Cerebellar nuclear complex (tissue), 1 donor: ENCODE measurements at regions not wholly inside any gene's neighbourhood (a gene's known extent, or its start where the extent isn't known, plus 50 kb on each side); places are given as distances from the start of the nearest gene placed in this dataset.
"Not testable (repeated sequence)": the region's sequence is repeated elsewhere in the genome, so short reads cannot be mapped to it uniquely, and the experiment has no call there.

Source experiments
- DNase-seq, 2 experiments: peaks; one replicate each; lab custom pipeline; 2025; lab: John Stamatoyannopoulos, UW

DNA sequence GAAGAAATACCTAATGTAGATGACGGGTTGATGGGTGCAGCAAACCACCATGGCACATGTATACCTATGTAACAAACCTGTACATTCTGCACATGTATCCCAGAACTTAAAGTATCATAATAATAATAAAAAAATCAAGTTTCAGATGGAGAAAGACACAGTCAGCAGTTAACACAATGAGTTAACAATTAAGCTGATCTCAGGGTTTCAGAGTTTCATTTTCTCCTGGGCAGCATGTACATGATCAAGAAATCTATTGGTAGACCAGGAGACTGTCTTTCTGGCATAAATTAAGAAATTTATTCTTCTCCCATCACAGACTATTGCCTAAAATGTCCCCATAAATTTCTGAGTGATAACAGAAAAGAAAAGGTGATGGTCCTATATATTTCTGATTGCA is 155.3 kb downstream of the RAD51AP2 start:
- DNase-seq = no peak

DNA sequence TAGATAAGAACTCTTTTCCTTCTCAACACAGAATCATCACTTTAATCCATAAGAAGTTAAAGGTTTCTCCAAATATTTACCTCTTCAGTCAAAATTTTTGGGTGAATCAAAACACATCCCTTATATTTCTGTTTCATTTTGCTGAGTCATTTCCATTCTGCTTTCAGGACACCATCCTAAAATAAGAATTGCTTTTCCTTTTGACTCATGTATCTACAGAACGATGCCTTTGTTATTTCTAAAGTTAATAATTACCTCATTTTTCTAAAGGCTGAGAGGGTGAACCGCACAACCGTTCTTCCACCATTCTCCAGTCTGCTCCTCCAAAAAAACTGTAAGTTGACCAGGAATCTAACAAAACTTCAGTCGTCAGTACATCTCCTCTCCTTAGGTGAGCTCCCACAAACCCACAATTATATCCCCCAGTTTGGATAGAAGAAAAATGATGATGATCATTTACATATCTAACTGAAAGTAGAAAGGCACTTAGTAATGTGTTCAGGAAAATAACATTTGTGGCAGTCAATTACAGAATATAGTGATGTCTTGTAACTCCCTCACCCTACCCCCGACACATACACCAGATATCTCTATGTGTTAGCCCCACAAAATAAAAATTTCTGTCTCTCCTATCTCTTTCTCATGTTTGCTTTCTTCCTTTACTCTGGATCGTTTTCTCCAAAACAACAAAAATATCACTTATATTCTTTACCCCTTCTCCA is 162.5 kb downstream of the RAD51AP2 start:
- no peak for DNase-seq

DNA sequence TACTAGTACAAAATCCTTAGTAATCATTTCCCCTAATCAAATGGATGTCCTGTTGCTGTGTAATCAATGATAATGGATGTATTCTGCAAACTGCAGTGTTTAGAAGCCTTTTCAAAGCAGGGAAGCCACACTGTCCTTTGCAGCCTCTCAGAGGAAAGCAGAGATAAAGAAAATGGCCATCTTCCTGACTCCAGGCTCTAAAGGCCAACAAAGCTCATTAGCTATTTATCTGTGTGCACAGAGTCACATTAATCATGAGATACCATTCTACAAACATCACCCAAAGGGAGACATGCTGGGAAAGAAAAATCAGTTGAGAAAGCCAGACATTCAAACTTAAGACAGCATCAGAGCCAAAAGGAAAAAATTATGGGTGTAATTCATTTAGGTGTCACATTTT is 165.0 kb downstream of the RAD51AP2 start:
- DNase-seq = no peak

DNA sequence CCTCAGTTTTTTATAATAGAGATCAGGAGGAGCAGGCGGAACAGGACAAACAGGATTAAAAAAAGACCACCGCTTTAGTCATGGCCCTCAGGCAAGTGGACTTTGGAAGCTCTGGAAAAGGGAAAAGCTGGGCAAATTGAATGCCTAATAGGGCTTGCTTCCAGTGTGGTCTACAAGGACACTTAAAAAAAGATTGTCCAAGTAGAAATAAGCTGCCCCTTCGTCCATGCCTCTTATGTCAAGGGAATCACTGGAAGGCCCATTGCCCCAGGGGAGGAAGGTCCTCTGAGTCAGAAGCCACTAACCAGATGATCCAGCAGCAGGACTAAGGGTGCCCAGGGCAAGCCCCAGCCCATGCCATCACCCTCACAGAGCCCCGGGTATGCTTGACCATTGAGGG is 175.5 kb downstream of the RAD51AP2 start:
- not testable (repeated sequence) for DNase-seq

DNA sequence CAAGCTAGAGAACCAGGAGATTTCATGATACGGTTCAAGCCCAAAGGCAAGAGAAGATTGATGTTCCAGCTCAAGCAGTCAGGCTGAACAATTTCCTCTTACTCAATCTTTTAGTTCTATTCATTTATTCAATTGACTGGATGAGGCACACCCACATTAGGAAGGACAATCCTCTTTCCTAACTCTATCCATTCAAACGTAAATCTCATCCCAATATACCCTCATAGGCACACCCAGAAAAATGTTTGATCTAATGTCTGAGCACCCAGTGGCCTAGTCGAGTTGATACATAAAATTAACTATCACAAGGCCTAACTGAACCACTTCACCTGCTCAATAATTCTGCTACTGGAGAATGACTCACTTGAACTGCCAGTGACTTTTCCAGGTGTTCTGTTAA is 180.7 kb downstream of the RAD51AP2 start:
- DNase-seq = no peak

DNA sequence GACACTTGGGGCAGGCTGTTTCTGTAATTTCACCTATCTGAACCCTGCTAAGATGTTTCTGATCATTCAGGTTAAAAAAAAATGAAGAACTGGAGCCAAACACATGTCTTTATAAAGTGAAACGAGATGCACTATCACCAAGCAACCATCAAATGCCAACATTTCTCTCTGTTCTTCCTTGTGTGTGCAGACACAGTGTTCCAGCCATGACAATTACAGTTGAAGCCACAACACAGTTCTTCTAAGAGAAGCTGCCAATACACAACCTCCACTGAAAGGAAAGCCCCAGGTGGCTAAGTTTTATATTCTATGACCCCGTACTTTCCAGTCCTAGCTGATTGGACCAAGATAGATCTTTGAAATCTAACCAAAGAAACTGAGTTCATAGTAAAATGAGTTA is 181.8 kb downstream of the RAD51AP2 start:
- DNase-seq = no peak

DNA sequence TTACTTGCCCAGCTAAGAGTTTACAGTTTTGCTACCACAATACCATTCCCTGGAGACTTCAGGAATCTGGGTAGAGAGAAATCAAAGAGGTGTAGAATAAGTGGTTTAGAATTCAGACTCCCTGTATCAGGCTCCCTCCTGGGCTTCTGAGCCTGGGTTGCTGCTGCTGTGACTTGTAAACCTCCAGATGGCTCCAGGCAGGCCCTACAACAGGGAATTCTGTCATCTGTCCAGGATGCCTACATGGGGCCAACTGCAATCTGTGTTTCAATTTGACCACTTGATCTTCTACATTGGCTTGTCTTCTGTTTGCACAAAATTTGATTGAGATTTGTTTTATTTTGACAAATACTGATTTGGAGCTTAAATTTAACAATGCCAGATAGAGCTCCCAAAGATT is 183.9 kb downstream of the RAD51AP2 start:
- peak; percentile 52 to 64 for DNase-seq

DNA sequence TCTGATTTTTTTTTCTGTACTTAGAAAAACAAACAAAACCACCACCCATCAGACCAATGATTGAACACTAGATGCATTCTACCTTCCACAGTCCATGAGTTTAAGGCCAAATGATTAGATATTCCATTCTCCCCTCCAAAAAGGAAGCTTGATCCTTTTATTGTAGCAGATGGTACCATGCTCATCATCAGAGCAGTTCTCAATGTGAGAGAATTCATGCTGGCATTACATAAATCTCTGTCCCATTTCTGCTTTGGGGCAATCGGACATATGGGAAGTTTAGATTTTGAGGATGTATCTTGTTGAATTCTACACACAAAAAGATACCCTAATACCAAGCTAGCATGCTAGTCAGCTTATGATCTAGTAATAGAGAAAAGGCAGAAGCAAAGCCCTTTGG is 186.6 kb downstream of the RAD51AP2 start:
- DNase-seq = peak in 1 of 2 experiments; percentile 54

DNA sequence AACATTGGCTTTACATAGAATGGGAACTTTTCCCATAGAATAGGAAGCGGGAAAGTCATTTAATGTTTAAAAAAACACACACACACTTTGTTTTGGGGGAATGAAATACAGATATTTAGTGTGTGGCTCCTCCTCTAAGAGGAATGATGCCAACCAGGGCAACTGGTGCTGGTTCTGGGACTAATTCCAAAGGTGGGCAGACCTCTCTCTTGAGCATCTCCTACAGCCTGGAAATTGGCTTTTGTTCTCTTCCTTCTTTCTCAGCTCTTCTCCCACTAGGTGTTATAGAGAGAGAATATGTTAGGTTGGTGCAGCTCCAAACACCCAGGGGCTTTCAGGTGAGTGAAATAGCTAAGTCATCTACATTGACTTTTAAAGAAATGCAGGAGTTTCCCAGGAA is 190.1 kb downstream of the RAD51AP2 start:
- peak; percentile 54 to 59 for DNase-seq

DNA sequence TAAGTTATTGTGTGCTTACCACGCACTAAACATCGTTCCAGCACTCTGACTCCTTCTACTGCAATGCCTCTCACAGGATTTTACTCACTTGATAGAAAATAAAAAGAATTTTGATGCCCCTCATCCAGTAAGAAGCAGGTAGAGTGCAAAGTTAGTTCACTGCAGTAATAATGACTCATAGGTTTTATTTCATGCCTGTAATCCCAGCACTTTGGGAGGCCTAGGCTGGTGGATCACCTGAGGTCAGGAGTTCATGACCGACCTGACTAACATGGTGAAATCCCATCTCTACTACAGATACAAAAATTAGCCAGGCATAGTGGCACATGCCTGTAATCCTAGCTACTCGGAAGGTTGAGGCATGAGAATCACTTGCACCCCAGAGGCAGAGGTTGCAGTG is 190.6 kb downstream of the RAD51AP2 start:
- DNase-seq = no peak

DNA sequence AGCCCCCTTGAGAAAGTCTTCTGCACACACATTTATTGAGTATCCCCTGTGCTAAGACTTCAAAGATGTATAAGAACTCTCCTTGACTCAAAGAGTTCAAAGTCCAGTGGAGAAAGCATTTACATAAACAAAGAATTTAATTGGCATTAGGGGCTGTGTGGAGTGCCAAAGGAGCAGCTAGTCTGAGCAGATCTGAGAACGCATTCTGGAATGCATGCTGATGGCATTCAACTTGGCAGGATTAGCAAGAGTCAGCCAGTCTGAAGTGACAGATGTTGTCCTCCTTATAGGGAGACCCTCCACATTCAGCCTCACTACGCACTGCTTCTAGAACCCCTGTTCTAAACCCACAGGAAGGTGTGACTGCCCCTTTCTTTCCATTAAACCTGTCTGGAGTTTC is 191.5 kb downstream of the RAD51AP2 start:
- DNase-seq = no peak

DNA sequence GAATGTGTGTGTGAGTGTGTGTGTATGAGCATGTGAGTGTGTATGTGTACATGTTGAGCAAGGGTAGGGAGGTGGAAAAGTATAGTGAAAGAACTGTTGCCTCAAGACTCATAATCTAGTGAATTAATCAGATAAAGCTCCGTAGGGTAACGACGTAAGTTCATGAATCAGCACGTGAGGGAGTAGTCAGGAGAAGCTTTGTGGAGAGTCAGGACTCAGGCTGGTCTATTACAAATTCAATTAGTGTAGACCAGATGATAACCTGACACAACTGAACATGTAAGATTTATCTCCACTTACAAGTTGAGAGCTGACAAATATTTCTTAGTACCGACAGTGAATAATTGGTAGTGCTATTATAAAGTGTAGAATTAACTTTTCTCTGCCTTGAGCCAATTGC is 194.5 kb downstream of the RAD51AP2 start:
- DNase-seq = no peak

DNA sequence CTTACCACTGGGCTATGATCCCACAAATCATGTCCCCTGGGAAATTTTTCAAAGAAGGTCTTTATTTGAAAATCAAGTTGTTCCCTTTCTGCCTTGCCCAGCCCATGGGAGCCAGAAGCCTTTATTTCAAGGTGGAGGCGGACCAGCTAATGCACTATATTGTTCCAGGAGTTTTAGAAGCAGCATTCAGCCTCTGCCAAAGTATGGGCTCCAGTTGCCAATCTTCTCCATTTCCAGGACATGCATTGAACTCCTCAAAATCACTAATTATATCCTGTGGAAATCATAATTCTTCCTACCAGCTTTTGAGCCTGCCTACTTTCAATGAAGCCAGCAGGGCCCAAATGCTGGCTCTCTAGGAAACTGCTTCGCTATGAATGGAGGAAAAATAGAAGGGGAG is 195.8 kb downstream of the RAD51AP2 start:
- DNase-seq = no peak

DNA sequence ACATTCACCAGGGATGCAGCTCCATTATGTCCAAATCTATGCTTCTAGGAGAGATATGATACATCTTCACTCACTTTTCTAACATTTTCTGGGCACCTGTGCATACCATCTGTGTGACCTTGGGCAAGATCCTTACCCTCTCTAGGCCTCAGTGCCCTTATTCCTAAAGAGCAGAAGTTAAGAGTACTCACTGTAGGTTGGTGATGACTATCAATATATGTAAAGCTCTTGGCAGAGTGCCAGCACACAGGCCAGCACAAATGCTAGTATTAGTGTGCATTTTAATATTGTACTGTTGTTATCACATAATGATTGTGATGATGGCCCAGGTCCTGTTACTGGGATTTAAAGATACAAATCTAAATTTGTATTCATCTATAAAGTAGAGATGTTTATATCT is 199.2 kb downstream of the RAD51AP2 start:
- DNase-seq = no peak

DNA sequence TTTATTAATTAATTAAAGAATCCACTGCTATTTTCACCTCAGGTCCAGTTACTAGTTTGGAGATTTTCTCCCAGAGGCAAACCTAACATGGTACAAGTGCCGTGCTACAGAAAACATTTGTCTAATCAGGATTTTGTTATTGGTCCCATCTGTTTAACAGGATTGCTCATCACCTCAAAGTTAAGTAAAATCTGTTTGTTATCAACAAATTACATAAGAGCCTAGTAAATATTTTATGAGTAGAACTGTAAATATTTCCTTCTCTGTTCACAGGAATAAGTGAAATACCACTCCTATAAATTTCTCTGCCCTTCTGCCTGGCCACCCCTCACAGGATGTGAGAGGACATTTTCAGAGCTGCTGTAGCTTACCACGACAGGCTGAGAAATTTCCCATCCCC is 200.2 kb downstream of the RAD51AP2 start:
- DNase-seq = no peak

DNA sequence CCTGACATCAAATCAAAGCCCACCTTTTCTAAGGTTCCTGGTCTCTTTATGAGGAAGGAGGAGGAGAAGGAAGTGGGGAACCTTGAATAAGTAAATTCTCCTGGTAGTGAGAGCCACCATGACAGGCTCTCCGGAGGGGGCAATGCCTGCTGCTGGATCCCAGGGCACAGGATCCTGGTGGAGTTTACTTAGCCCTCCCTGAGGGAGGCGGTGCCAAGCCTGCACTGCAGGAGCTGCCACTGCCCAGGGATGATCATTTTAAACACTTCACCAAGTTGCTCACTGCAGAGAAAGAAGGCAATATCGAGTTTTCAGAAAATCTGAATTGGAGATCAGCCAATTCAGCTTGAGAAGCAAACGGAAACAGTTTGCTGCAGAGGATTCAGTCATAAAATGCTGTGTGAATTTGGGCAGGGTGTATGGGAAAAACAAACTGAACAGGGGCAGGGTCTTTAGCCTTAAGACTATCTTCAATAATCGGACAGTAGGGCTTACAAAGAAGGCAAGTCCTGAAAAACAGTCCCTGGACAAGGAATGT is 200.7 kb downstream of the RAD51AP2 start:
- DNase-seq = no peak

DNA sequence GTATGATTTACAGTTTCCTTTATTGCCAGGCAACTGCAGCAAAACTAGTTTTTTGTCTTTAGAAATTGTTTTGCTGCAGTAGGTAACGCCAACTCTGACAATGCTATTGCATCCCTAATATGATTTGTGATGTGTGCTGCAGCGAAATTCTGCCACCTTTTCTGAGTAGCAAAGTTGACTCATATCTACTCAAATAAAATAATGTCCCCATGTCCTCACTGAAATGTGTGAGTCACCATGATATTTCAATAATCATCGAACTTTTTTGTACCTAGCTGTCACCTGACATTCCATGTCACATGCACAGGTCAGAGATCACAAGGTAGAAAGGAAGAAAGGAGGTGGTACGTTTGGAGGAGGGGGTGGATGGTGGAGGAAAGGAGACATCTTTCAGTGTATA is 205.0 kb downstream of the RAD51AP2 start:
- no peak for DNase-seq

DNA sequence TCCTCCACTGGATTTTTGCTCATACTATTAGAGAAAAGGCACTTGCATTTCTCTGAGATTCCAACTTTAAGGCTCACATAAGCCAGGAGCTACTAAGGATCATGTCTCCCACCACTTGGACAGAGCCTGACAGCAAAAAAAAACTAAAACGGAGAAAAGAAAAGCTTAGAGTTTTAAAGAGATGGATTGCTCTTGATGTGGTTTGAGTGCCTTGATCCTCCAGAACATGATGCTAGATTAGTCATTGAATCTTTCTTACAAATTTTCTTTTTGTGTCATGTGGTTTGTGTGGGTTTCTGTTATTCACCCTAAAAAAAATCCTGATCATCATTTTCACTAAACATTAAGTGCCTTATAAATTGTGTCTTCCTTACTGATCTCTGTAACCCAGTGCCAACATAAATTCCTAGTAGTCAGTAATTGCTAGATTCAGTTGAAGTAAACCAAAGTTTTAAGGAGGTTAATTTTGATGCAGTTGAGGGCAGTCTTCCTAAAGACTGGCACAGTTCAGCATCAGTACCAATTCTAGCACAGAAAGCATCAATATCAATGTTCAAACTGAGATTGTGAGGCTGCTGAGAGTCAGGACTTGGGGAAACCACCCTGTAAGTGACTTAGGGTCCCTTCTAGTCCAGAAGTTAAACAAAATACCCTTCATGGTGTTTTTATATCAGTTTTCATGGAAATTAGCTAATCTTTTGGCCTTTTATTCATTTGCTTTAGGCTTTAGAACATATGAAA is 206.3 kb downstream of the RAD51AP2 start:
- DNase-seq = no peak

DNA sequence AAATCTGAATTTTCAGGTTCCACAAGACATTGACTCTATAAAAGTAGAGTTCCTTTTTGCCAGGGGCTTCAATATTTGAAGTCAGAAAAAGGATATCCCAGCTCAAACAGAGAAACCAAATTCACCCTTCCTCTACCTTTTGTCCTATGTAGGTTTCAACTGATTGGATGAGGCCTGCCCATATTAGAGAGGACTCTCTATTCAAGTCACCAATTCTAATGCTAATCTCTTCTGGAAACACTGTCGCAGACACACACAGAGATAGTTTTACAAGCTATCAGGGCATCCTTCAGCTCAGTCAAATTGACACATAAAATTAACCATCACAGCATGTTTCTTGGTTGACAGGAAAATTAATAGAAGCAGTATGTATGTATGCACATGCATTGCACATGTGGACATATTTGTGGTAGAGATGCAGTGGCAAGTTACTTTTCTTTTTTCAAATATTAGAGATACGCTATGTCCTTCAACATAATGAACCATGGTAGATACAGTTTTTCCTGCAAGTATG is 207.1 kb downstream of the RAD51AP2 start:
- no peak for DNase-seq

DNA sequence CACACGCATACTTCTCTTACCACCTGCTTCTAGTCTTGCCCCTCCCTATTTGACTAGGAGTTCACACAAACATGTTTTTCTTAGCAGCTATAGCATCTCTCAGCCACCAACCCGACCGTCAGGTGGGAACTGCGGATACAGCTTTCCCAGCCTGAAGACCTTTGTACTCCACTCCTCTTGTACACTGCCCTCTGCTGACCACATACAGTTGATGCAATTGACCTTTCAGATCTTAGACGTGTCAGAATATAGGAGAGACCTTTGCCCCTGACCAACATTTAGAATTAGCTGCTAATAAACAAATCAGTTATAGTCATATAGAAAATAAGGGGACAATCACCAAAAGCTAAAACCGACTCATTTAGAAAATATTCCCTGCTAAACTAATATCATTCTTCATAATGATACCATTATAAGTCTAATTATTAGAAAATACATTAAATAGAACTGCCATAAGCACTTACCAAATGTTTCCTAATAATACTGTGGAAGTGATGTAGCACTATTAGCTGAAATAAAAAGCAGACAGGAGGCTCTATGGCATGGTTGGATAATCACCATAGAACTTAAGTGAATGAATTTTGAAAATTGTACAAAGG is 208.4 kb downstream of the RAD51AP2 start:
- DNase-seq = no peak

DNA sequence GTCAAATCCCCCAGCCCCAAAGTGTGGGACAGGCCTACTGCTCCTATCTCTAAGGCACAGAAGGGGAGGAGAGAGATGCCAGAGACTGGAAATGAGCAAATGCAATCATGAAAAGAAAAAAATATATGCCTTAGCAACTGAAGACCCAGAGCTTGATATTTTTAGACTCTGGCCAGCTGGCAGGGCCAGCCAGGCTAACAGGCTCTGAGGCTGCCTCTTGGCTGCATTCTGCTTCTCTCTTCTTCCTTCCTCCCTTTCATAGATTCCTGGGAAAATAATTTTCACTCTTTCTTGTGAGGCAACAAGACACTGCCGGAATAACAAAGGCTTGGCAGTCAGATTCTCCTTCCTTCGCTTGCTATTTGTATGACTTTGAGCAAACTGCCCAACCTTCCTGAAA is 209.1 kb downstream of the RAD51AP2 start:
- DNase-seq = peak in 1 of 2 experiments; percentile 28

DNA sequence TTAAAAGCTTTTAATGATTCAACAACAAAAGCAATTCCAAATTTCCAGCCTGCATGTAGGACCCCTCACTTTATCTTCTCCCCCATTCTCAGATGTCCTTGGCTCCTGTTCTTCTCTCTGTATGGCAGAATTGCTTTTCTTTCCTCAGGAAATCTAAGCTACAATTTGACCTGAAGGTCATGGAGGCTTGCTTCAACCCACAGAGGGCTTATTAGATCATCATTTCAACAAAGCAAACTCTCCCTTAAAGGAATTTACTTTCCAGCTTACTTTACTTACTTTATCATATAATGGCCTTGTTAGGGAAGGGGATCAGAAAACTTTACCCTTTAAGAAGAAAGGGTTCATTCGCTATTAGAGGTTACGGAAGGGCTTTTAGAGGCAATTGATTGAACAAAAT is 211.5 kb downstream of the RAD51AP2 start:
- DNase-seq = no peak

DNA sequence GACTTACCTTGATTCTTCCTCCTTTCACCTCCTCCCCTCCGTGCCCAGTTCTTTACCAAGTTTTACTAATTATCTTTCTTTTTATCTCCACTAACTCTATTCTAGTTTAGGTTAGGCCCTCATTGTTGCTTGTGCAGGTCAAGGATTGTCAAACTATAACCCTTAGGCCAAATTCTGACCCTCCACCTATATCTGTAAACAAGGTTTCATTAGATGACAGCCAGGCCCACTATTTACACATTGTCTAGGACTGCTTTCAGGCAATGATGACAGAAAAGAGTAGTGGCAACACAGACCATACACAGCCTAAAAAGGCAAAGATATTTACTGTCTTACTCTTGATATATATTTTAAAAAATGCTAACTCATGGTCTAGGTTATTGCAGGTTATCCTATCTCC is 212.0 kb downstream of the RAD51AP2 start:
- no peak for DNase-seq
